ENCODE measurements at regions not wholly inside any gene's neighbourhood (a gene's known extent, or its start where the extent isn't known, plus 50 kb on each side); places are given as distances from the start of the nearest gene placed in this dataset.

GRCh38 chr13:69567514-69567913, 540.1 kb upstream of the ATXN8OS start:
- no peak for DNase-seq

GRCh38 chr13:69566104-69566716, 541.4 kb upstream of the ATXN8OS start:
- no peak for DNase-seq

GRCh38 chr13:69565334-69565733, 542.3 kb upstream of the ATXN8OS start:
- DNase-seq, result peak in 1 of 2 experiments; percentile 37

GRCh38 chr13:69556540-69557196, 551.0 kb upstream of the ATXN8OS start:
- no peak for DNase-seq

- peak; percentile 66 to 94 for DNase-seq
Measured at GRCh38 chr13:69553976-69554375, 553.6 kb upstream of the ATXN8OS start.

GRCh38 chr13:69551193-69551592, 556.4 kb upstream of the ATXN8OS start:
- DNase-seq, result no peak

GRCh38 chr13:69547780-69548179, 559.8 kb upstream of the ATXN8OS start:
- DNase-seq, result no peak

- DNase-seq, result no peak
Measured at GRCh38 chr13:69545551-69545950, 562.1 kb upstream of the ATXN8OS start.

- peak in 1 of 2 experiments; percentile 22 for DNase-seq
Measured at GRCh38 chr13:69524459-69525150, 583.0 kb upstream of the ATXN8OS start.

GRCh38 chr13:69496981-69497380, 610.6 kb upstream of the ATXN8OS start:
- DNase-seq, result peak; percentile 13 to 74

- DNase-seq, result no peak
Measured at GRCh38 chr13:69495096-69495495, 612.5 kb upstream of the ATXN8OS start.

GRCh38 chr13:69487576-69487975, 620.0 kb upstream of the ATXN8OS start:
- no peak for DNase-seq

GRCh38 chr13:69485991-69486592, 621.5 kb upstream of the ATXN8OS start:
- DNase-seq, result no peak

- no peak for DNase-seq
Measured at GRCh38 chr13:69477451-69477850, 630.2 kb upstream of the ATXN8OS start.

- DNase-seq, result no peak
Measured at GRCh38 chr13:69474011-69474685, 633.5 kb upstream of the ATXN8OS start.

GRCh38 chr13:69468624-69469023, 639.0 kb upstream of the ATXN8OS start:
- DNase-seq, result no peak

GRCh38 chr13:69461397-69461796, 646.2 kb upstream of the ATXN8OS start:
- DNase-seq, result peak in 1 of 2 experiments; percentile 28

GRCh38 chr13:69459346-69459745, 648.3 kb upstream of the ATXN8OS start:
- no peak for DNase-seq

GRCh38 chr13:69458013-69458412, 649.6 kb upstream of the ATXN8OS start:
- DNase-seq, result peak; percentile 5 to 30

GRCh38 chr13:69450245-69450644, 657.4 kb upstream of the ATXN8OS start:
- peak; percentile 90 to 96 for DNase-seq

- no peak for DNase-seq
Measured at GRCh38 chr13:69425235-69425634, 682.4 kb upstream of the ATXN8OS start.

- DNase-seq, result no peak
Measured at GRCh38 chr13:69423844-69424243, 683.8 kb upstream of the ATXN8OS start.

- DNase-seq, result no peak
Measured at GRCh38 chr13:69418319-69418718, 689.3 kb upstream of the ATXN8OS start.
